HepG2 (cell line): ENCODE measurements at regions not wholly inside any gene's neighbourhood (a gene's known extent, or its start where the extent isn't known, plus 50 kb on each side); places are given as distances from the start of the nearest gene placed in this dataset.

Experiments
- ELF1 ChIP-seq: sonication (generic); formaldehyde crosslinking; IDR thresholded peaks from 2 replicates; pipeline ENCODE4 v1.4.0; 2020; ENCODE audit warnings: missing genetic modification reagents
- HDAC2 ChIP-seq: sonication (generic); formaldehyde crosslinking; IDR thresholded peaks from 2 replicates; pipeline ENCODE4 v1.4.0; 2020; ENCODE audit warnings: missing genetic modification reagents
- MEIS2 ChIP-seq: sonication (generic); formaldehyde crosslinking; IDR thresholded peaks from 2 replicates; pipeline ENCODE4 v1.9.0; 2021; ENCODE audit warnings: mild to moderate bottlenecking, missing genetic modification reagents
- NR3C1 ChIP-seq: sonication (generic); formaldehyde crosslinking; IDR thresholded peaks from 2 replicates; pipeline ENCODE4 v1.4.0; 2020; ENCODE audit warnings: missing genetic modification reagents
- PHB2 ChIP-seq: fragments of 450-650 bp; IDR thresholded peaks from 2 replicates; pipeline ENCODE4 v1.6.1; 2018; ENCODE audit not compliant: partially characterized antibody
- POLR2AphosphoS5 ChIP-seq: IDR thresholded peaks from 2 replicates; pipeline ENCODE4 v1.6.1; 2012; ENCODE audit warnings: low read depth, low read length
- SRF ChIP-seq: IDR thresholded peaks from 2 replicates; pipeline ENCODE4 v1.6.1; 2011; ENCODE audit warnings: mild to moderate bottlenecking, low read depth, low read length, moderate library complexity
- TF ChIP-seq, protein P1 (sequence below): sonication (generic); formaldehyde crosslinking; IDR thresholded peaks from 2 replicates; pipeline ENCODE4 v1.8.1; 2023; ENCODE audit warnings: missing genetic modification reagents, inconsistent platforms, borderline replicate concordance
- TF ChIP-seq, protein P2 (sequence below): sonication (generic); formaldehyde crosslinking; IDR thresholded peaks from 2 replicates; pipeline ENCODE4 v1.4.0; 2020; ENCODE audit warnings: mild to moderate bottlenecking, missing genetic modification reagents
- TF ChIP-seq, protein P3 (sequence below): sonication (generic); formaldehyde crosslinking; IDR thresholded peaks from 2 replicates; pipeline ENCODE4 v1.8.0; 2022; ENCODE audit warnings: missing genetic modification reagents, low read depth, mild to moderate bottlenecking, borderline replicate concordance
- TF ChIP-seq, protein P4 (sequence below): sonication (generic); formaldehyde crosslinking; IDR thresholded peaks from 2 replicates; pipeline ENCODE4 v1.5.1; 2020; ENCODE audit warnings: mild to moderate bottlenecking, missing genetic modification reagents

DNA sequence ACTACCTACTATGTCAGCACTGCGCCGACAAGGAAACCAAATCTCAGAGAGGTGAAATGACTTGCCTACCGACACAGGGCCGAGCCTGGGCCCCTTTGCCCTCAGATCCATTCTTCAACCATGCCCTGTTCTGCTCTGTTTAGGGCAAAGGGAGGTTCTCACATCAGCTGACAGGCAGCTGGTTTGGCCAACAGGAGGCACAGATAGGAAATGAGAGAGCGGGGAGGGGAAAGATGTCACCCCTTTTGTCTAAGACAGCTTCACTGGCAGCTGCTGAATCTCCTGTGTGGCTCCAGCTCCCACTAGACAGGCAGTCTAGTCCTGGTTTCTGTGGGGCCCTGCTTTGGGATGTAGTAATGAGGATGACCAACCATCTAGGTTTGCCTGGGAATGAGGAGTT lies 158.7 kb downstream of the TMEM200A start:
- TF ChIP-seq SRF (no peak), HDAC2 (no peak), POLR2AphosphoS5 (no peak), MEIS2 (CRISPR knock-in tag) (no peak), NR3C1 (CRISPR knock-in tag) (no peak), ELF1 (no peak), PHB2 (no peak)
- TF ChIP-seq, protein P1, sequence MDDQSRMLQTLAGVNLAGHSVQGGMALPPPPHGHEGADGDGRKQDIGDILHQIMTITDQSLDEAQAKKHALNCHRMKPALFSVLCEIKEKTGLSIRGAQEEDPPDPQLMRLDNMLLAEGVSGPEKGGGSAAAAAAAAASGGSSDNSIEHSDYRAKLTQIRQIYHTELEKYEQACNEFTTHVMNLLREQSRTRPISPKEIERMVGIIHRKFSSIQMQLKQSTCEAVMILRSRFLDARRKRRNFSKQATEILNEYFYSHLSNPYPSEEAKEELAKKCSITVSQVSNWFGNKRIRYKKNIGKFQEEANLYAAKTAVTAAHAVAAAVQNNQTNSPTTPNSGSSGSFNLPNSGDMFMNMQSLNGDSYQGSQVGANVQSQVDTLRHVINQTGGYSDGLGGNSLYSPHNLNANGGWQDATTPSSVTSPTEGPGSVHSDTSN (CRISPR knock-in tag) = no peak
- TF ChIP-seq, protein P2, sequence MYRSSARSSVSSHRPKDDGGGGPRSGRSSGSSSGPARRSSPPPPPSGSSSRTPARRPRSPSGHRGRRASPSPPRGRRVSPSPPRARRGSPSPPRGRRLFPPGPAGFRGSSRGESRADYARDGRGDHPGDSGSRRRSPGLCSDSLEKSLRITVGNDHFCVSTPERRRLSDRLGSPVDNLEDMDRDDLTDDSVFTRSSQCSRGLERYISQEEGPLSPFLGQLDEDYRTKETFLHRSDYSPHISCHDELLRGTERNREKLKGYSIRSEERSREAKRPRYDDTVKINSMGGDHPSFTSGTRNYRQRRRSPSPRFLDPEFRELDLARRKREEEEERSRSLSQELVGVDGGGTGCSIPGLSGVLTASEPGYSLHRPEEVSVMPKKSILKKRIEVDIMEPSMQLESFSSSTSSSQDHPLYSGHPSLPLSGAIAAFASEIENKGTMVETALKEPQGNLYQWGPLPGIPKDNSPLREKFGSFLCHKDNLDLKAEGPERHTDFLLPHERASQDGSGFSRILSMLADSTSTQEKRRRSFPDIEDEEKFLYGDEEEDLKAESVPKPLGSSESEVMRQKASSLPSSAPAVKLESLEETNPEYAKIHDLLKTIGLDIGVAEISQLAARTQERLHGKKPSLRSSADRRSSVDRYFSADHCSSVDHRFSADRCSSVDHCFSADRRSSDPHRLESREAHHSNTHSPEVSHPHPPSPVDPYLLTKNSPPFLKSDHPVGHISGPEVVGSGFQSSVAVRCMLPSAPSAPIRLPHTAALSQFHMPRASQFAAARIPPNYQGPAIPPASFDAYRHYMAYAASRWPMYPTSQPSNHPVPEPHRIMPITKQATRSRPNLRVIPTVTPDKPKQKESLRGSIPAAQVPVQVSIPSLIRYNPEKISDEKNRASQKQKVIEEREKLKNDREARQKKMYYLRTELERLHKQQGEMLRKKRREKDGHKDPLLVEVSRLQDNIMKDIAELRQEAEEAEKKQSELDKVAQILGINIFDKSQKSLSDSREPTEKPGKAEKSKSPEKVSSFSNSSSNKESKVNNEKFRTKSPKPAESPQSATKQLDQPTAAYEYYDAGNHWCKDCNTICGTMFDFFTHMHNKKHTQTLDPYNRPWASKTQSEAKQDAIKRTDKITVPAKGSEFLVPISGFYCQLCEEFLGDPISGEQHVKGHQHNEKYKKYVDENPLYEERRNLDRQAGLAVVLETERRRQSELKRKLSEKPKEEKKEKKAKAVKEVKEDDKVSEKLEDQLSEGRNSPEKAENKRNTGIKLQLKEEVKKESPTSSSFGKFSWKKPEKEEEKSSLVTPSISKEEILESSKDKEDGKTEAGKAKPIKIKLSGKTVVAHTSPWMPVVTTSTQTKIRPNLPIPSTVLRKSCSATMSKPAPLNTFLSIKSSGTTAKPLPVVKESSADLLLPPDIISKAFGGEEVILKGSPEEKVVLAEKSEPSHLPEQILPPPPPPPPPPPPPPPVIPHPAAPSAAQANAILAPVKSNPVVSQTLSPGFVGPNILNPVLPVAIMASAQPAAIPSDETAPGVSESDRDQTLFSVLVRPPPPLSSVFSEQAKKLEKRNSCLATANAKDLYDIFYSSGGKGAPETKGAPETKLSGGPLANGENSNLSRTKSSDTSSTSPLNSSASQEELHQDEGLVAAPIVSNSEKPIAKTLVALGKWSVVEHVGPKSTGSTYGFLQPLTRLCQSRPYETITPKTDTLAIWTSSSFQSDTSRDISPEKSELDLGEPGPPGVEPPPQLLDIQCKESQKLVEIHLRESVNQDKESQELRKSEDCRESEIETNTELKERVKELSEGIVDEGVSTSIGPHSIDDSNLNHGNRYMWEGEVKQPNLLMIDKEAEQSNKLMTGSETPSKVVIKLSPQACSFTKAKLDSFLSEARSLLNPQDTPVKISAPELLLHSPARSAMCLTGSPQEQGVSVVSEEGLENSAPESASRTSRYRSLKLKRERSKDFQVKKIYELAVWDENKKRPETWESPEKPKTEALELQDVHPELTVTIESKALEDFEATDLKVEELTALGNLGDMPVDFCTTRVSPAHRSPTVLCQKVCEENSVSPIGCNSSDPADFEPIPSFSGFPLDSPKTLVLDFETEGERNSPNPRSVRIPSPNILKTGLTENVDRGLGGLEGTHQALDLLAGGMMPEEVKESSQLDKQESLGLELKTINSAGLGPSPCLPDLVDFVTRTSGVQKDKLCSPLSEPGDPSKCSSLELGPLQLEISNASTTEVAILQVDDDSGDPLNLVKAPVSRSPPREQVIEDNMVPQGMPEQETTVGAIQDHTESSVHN (CRISPR knock-in tag) = no peak
- TF ChIP-seq, protein P3, sequence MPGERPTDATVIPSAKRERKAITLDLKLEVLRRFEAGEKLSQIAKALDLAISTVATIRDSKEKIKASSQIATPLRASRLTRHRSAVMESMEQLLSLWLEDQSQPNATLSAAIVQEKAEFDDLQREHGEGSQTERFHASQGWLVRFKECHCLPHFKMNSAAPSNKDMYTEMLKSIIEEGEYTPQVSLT (CRISPR knock-in tag) = no peak
- TF ChIP-seq, protein P4, sequence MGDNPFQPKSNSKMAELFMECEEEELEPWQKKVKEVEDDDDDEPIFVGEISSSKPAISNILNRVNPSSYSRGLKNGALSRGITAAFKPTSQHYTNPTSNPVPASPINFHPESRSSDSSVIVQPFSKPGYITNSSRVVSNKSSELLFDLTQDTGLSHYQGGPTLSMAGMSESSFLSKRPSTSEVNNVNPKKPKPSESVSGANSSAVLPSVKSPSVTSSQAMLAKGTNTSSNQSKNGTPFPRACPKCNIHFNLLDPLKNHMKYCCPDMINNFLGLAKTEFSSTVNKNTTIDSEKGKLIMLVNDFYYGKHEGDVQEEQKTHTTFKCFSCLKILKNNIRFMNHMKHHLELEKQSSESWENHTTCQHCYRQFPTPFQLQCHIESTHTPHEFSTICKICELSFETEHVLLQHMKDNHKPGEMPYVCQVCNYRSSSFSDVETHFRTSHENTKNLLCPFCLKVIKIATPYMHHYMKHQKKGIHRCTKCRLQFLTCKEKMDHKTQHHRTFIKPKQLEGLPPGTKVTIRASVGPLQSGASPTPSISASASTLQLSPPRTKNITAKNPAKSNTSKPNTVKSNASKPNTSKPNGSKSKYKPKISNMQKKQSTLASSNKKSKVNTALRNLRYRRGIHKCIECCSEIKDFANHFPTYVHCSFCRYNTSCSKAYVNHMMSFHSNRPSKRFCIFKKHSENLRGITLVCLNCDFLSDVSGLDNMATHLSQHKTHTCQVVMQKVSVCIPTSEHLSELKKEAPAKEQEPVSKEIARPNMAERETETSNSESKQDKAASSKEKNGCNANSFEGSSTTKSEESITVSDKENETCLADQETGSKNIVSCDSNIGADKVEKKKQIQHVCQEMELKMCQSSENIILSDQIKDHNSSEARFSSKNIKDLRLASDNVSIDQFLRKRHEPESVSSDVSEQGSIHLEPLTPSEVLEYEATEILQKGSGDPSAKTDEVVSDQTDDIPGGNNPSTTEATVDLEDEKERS (CRISPR knock-in tag) = no peak
